ENCODE measurements at regions not wholly inside any gene's neighbourhood (a gene's known extent, or its start where the extent isn't known, plus 50 kb on each side); places are given as distances from the start of the nearest gene placed in this dataset.

GRCh38 chr2:106628377-106628776, 141.2 kb downstream of the CD8B2 start:
- H3K4me3 ChIP-seq (ENCODE audit: low read depth, low read length) = no peak overlapping the region
- TF ChIP-seq, protein P1, sequence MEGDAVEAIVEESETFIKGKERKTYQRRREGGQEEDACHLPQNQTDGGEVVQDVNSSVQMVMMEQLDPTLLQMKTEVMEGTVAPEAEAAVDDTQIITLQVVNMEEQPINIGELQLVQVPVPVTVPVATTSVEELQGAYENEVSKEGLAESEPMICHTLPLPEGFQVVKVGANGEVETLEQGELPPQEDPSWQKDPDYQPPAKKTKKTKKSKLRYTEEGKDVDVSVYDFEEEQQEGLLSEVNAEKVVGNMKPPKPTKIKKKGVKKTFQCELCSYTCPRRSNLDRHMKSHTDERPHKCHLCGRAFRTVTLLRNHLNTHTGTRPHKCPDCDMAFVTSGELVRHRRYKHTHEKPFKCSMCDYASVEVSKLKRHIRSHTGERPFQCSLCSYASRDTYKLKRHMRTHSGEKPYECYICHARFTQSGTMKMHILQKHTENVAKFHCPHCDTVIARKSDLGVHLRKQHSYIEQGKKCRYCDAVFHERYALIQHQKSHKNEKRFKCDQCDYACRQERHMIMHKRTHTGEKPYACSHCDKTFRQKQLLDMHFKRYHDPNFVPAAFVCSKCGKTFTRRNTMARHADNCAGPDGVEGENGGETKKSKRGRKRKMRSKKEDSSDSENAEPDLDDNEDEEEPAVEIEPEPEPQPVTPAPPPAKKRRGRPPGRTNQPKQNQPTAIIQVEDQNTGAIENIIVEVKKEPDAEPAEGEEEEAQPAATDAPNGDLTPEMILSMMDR (IDR thresholded peaks at IDR 0.05; ENCODE audit: borderline replicate concordance, insufficient read depth, low read depth, low read length) = no peak

GRCh38 chr2:106629981-106630380, 142.8 kb downstream of the CD8B2 start:
- TF ChIP-seq, protein P1 (IDR thresholded peaks at IDR 0.05; ENCODE audit: borderline replicate concordance, insufficient read depth, low read depth, low read length) = no peak
- no peak overlapping the region for H3K4me3 ChIP-seq (ENCODE audit: low read depth, low read length)

DNA sequence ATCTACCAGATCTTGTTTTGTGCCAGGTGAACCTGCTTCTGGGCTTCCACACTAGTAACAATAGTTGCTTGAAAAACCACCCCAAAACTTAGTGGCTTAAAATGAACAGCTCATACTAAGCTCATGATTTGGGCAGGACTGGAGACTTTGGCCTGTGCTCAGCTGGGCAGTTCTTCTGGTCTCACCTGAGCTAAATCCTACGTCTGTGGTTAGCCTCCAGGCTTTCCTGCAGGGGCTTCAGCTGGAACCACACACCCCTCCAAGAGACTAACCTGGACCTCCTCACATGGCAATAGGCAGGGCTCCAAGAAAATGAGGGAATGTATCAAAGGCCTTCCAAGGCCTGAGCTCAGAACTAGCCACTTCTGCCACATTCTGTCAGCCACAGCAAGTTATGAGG, 144.1 kb downstream of the CD8B2 start:
- TF ChIP-seq, protein P1 (IDR thresholded peaks at IDR 0.05; ENCODE audit: borderline replicate concordance, insufficient read depth, low read depth, low read length) = no peak
- H3K4me3 ChIP-seq (ENCODE audit: low read depth, low read length) = no peak overlapping the region

GRCh38 chr2:106638043-106638442, 150.9 kb downstream of the CD8B2 start:
- TF ChIP-seq, protein P1 (IDR thresholded peaks at IDR 0.05; ENCODE audit: borderline replicate concordance, insufficient read depth, low read depth, low read length) = no peak
- H3K4me3 ChIP-seq (ENCODE audit: low read depth, low read length) = no peak overlapping the region

DNA sequence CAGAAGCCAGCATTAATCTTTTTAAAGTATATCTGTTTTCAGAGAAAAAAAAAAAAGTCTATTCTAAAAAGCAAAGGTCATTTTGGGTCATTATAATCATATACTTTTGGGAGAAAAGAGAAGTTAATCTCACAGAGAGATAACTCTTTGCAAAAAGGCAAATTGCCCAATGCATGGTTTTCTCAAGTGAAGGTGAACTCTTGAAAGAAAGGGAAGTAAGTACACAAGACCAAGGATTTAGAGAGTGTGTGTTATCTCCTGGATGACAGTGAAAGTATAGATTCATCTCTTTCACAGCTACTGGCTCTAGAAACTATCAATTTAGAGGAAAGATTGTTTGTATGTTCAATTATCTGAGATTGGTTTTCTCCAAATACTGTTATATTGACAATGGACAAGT, 151.4 kb downstream of the CD8B2 start:
- no peak overlapping the region for H3K4me3 ChIP-seq (ENCODE audit: low read depth, low read length)
- TF ChIP-seq, protein P1 (IDR thresholded peaks at IDR 0.05; ENCODE audit: borderline replicate concordance, insufficient read depth, low read depth, low read length) = no peak

- TF ChIP-seq, protein P1 (IDR thresholded peaks at IDR 0.05; ENCODE audit: borderline replicate concordance, insufficient read depth, low read depth, low read length) = no peak
- no peak overlapping the region for H3K4me3 ChIP-seq (ENCODE audit: low read depth, low read length)
Observed at GRCh38 chr2:106642679-106643078, 155.5 kb downstream of the CD8B2 start.

- TF ChIP-seq, protein P1 (IDR thresholded peaks at IDR 0.05; ENCODE audit: borderline replicate concordance, insufficient read depth, low read depth, low read length) = no peak
- H3K4me3 ChIP-seq (ENCODE audit: low read depth, low read length) = no peak overlapping the region
Observed at GRCh38 chr2:106644623-106645022, 157.5 kb downstream of the CD8B2 start.

All from GM12875 (cell line).